Cardiac muscle cell (in vitro differentiated cells and primary cell): ENCODE measurements at regions not wholly inside any gene's neighbourhood (a gene's known extent, or its start where the extent isn't known, plus 50 kb on each side); places are given as distances from the start of the nearest gene placed in this dataset.

ENCODE experiments used
- DNase-seq, 2 donors: peaks; one replicate each; pipeline versions ENCODE4 v3.0.0 to v3.0.0-alpha.2; 2010 to 2017; ENCODE audit warnings: low read depth in 1 of 2, low spot score in 1 of 2
- H3K27ac ChIP-seq: fragments of 200-600 bp; sonication (generic); 2 replicates; pipeline ENCODE4 v1.5.1; 2016
- H3K27me3 ChIP-seq: fragments of 200-600 bp; sonication (generic); 2 replicates; pipeline ENCODE4 v1.6.0; 2016; ENCODE audit warnings: control low read depth
- H3K36me3 ChIP-seq: fragments of 200-600 bp; sonication (generic); 2 replicates; pipeline ENCODE4 v1.5.1; 2016; ENCODE audit warnings: control low read depth
- H3K4me1 ChIP-seq: fragments of 200-600 bp; sonication (generic); 2 replicates; pipeline ENCODE4 v1.8.1; 2017; ENCODE audit warnings: low read depth, mild to moderate bottlenecking, mixed run types
- H3K4me3 ChIP-seq: fragments of 200-600 bp; sonication (generic); 2 replicates; pipeline ENCODE4 v1.5.1; 2016; ENCODE audit warnings: mild to moderate bottlenecking
- H3K9me3 ChIP-seq: fragments of 200-600 bp; sonication (generic); 2 replicates; pipeline ENCODE4 v1.5.1; 2017; ENCODE audit warnings: low read depth, mild to moderate bottlenecking, control low read depth
- CTCF ChIP-seq: IDR thresholded peaks from 2 replicates; pipeline ENCODE4 v1.5.1; 2012; ENCODE audit warnings: low read depth, mild to moderate bottlenecking, low read length

- no peaks in the 10 kb centered on the region for H3K9me3 ChIP-seq
- no peak overlapping the region for H3K4me3 ChIP-seq
- H3K27ac ChIP-seq = no peak overlapping the region
- H3K27me3 ChIP-seq = no peaks in the 10 kb centered on the region
- no peak for DNase-seq
- H3K4me1 ChIP-seq = no peaks in the 10 kb centered on the region
- TF ChIP-seq CTCF = no peak
- H3K36me3 ChIP-seq = no peaks in the 10 kb centered on the region
Observed at GRCh38 chr3:106640353-106640752, 736.9 kb upstream of the CCDC54 start.

- H3K4me3 ChIP-seq = no peak overlapping the region
- no peak overlapping the region for H3K27ac ChIP-seq
- H3K4me1 ChIP-seq = no peaks in the 10 kb centered on the region
- no peaks in the 10 kb centered on the region for H3K36me3 ChIP-seq
- DNase-seq = no peak
- H3K27me3 ChIP-seq = no peaks in the 10 kb centered on the region
- TF ChIP-seq CTCF = no peak
- H3K9me3 ChIP-seq = no peaks in the 10 kb centered on the region
Observed at GRCh38 chr3:106642161-106642560, 735.1 kb upstream of the CCDC54 start.

GRCh38 chr3:106643684-106644161 is 733.5 kb upstream of the CCDC54 start:
- no peaks in the 10 kb centered on the region for H3K4me1 ChIP-seq
- DNase-seq = no peak
- H3K27ac ChIP-seq = no peak overlapping the region
- H3K36me3 ChIP-seq = no peaks in the 10 kb centered on the region
- no peak overlapping the region for H3K4me3 ChIP-seq
- no peaks in the 10 kb centered on the region for H3K27me3 ChIP-seq
- no peak for TF ChIP-seq CTCF
- H3K9me3 ChIP-seq = no peaks in the 10 kb centered on the region

GRCh38 chr3:106673926-106674569 is 703.2 kb upstream of the CCDC54 start:
- H3K27ac ChIP-seq = no peak overlapping the region
- no peaks in the 10 kb centered on the region for H3K4me1 ChIP-seq
- H3K9me3 ChIP-seq = no peaks in the 10 kb centered on the region
- no peak for DNase-seq
- no peak overlapping the region for H3K4me3 ChIP-seq
- H3K27me3 ChIP-seq = no peaks in the 10 kb centered on the region
- no peak for TF ChIP-seq CTCF
- H3K36me3 ChIP-seq = no peaks in the 10 kb centered on the region

GRCh38 chr3:106675451-106675850 is 701.8 kb upstream of the CCDC54 start:
- Histone ChIP-seq H3K9me3 (no peaks in the 10 kb centered on the region), H3K4me1 (no peaks in the 10 kb centered on the region), H3K27ac (no peak overlapping the region), H3K36me3 (no peaks in the 10 kb centered on the region), H3K27me3 (no peaks in the 10 kb centered on the region), H3K4me3 (no peak overlapping the region)
- no peak for DNase-seq
- TF ChIP-seq CTCF = no peak
